K562 (cell line): ENCODE measurements at regions not wholly inside any gene's neighbourhood (a gene's known extent, or its start where the extent isn't known, plus 50 kb on each side); places are given as distances from the start of the nearest gene placed in this dataset.

Experiments
- ATAC-seq: fragments of 200-7000 bp; cut with Tn5 transposase; 3 replicates; pipeline ENCODE4 v1.9.1; 2020; ENCODE audit warnings: moderate library complexity
- BruUV-seq: library from RNA; stranded (reverse); fragments of 400-500 nt; replicated peaks from 2 replicates; lab custom pipeline; 2021; lab: Mats Ljungman, UMichigan
- CTCF ChIA-PET: fragments of 300-600 bp; formaldehyde crosslinking; extraction: SDS; loops from one replicate; lab custom pipeline; 2021; ENCODE audit warnings: low intra/inter-chr PET ratio; lab: Yijun Ruan, JAX
- POLR2A ChIA-PET: fragments of 300-600, 350-650 bp; sonication (Branson Sonifier 250); formaldehyde crosslinking; extraction: SDS; loops from one replicate; lab custom pipeline; 2021; ENCODE audit warnings: antibody characterized with exemption, inconsistent platforms; lab: Yijun Ruan, JAX
- DNase-seq, 4 experiments: peaks; one replicate each; pipeline versions ENCODE4 v3.0.0 to v3.0.0-alpha.2; 2011 to 2018; ENCODE audit warnings: low spot score in 3 of 4, mixed read lengths in 3 of 4; ENCODE audit errors: extremely low read depth in 1 of 4
- FAIRE-seq: peaks from 2 replicates; lab custom pipeline; 2011; peaks lifted over from hg19 to GRCh38; lab: Jason Lieb, UNC
- H2AFZ ChIP-seq: 2 replicates; pipeline ENCODE4 v1.6.0; 2011; ENCODE audit warnings: low read depth, low read length, control low read depth, inconsistent platforms
- H3K27ac ChIP-seq: fragments of 200-600 bp; 3 replicates; pipeline ENCODE4 v1.8.0; 2011; ENCODE audit warnings: low read depth, mild to moderate bottlenecking, control low read depth, inconsistent platforms, low read length, moderate library complexity, mixed read lengths; ENCODE audit errors: extremely low read depth
- H3K27me3 ChIP-seq, 2 experiments: fragments of 300-600 bp in 1 of 2; 2 replicates in 1 of 2; 3 replicates in 1 of 2; pipeline versions ENCODE4 v1.6.0 to v1.8.0; 2011; ENCODE audit warnings: inconsistent platforms in 2 of 2, low read length in 2 of 2, mild to moderate bottlenecking in 1 of 2, mixed read lengths in 1 of 2, moderate library complexity in 1 of 2; ENCODE audit not compliant: control insufficient read depth in 2 of 2, insufficient read depth in 2 of 2
- H3K36me3 ChIP-seq: fragments of 300-600 bp; 3 replicates; pipeline ENCODE4 v1.8.0; 2011; ENCODE audit warnings: mild to moderate bottlenecking, low read length, inconsistent platforms; ENCODE audit not compliant: control insufficient read depth, insufficient read depth
- H3K4me1 ChIP-seq, 2 experiments: fragments of 200-600 bp in 1 of 2; replicated peaks in 1 of 2; 2 replicates in 1 of 2; 3 replicates in 1 of 2; pipeline versions ENCODE4 v1.5.1 to v1.8.0; 2011; ENCODE audit warnings: inconsistent platforms in 2 of 2, low read length in 2 of 2, mild to moderate bottlenecking in 1 of 2, mixed read lengths in 1 of 2, moderate library complexity in 1 of 2; ENCODE audit not compliant: control insufficient read depth in 2 of 2, insufficient read depth in 2 of 2
- H3K4me2 ChIP-seq: 2 replicates; pipeline ENCODE4 v1.6.1; 2011; ENCODE audit warnings: low read length, control low read depth, inconsistent platforms, mixed read lengths; ENCODE audit not compliant: insufficient read depth
- H3K4me3 ChIP-seq: fragments of 200-600 bp; sonication (generic), shearing (Covaris generic); 2 replicates; pipeline ENCODE4 v1.5.1; 2016; ENCODE audit warnings: control low read depth, inconsistent platforms
- H3K79me2 ChIP-seq: fragments of 200-600 bp; 3 replicates; pipeline ENCODE4 v1.8.0; 2011; ENCODE audit warnings: low read length, inconsistent platforms; ENCODE audit not compliant: control insufficient read depth, insufficient read depth
- H3K9ac ChIP-seq, 2 experiments: 2 replicates each; pipeline versions ENCODE4 v1.6.0 to v1.6.1; 2011; ENCODE audit warnings: low read depth in 2 of 2, low read length in 2 of 2, control low read depth in 1 of 2, inconsistent platforms in 1 of 2, mild to moderate bottlenecking in 1 of 2, mixed read lengths in 1 of 2; ENCODE audit not compliant: insufficient read depth in 1 of 2
- H3K9me1 ChIP-seq: one replicate; pipeline ENCODE4 v1.6.0; 2011; ENCODE audit warnings: inconsistent platforms, mild to moderate bottlenecking, low read length, moderate library complexity; ENCODE audit not compliant: control insufficient read depth, insufficient read depth
- H3K9me3 ChIP-seq: replicated peaks from 2 replicates; pipeline ENCODE4 v1.5.1; 2011; ENCODE audit warnings: low read depth, low read length, inconsistent platforms; ENCODE audit not compliant: control insufficient read depth, insufficient read depth
- H4K20me1 ChIP-seq: replicated peaks from 2 replicates; pipeline ENCODE4 v1.6.1; 2011; ENCODE audit warnings: low read length, inconsistent platforms, mixed read lengths; ENCODE audit not compliant: control insufficient read depth, insufficient read depth
- FOSL1 ChIP-seq: fragments of 200-800 bp; sonication (Bioruptor generic); conservative IDR thresholded peaks from 2 replicates; pipeline ENCODE4 v1.6.1; 2016; ENCODE audit warnings: missing genetic modification characterization, missing compliant biosample characterization
- HIVEP1 ChIP-seq: fragments of 250-450 bp; sonication (Bioruptor Pico); IDR thresholded peaks from 2 replicates; pipeline ENCODE4 v1.4.0; 2020; ENCODE audit warnings: mild to moderate bottlenecking
- MTA2 ChIP-seq: fragments of 450-650 bp; IDR thresholded peaks from 2 replicates; pipeline ENCODE4 v1.6.1; 2016; ENCODE audit warnings: low read depth
- NFRKB ChIP-seq: fragments of 450-650 bp; IDR thresholded peaks from 2 replicates; pipeline ENCODE4 v1.6.1; 2016; ENCODE audit warnings: low read depth
- NR2C1 ChIP-seq, 2 experiments: fragments of 450-650 bp; IDR thresholded peaks; 2 replicates each; pipeline ENCODE4 v1.6.1; 2017; ENCODE audit warnings: mild to moderate bottlenecking in 2 of 2, antibody characterized with exemption in 1 of 2, inconsistent platforms in 1 of 2, missing compliant biosample characterization in 1 of 2, missing genetic modification characterization in 1 of 2
- POLR3G ChIP-seq: IDR thresholded peaks from 2 replicates; pipeline ENCODE4 v1.6.1; 2011; ENCODE audit not compliant: insufficient read length, insufficient replicate concordance; ENCODE audit errors: extremely low read depth
- RUNX1 ChIP-seq: sonication (generic); IDR thresholded peaks from 2 replicates; pipeline ENCODE4 v1.6.1; 2016; ENCODE audit warnings: antibody characterized with exemption, low read depth
- ZFP1 ChIP-seq: fragments of 450-650 bp; formaldehyde crosslinking; IDR thresholded peaks from 2 replicates; pipeline ENCODE4 v1.4.0; 2020; ENCODE audit warnings: mild to moderate bottlenecking, mixed read lengths
- ZFP36 ChIP-seq: fragments of 150-350 bp; IDR thresholded peaks from 2 replicates; pipeline ENCODE4 v1.6.1; 2018; ENCODE audit warnings: low read length, low read depth; ENCODE audit not compliant: partially characterized antibody
- ZNF436 ChIP-seq: fragments of 250-450, 450-650 bp; sonication (Bioruptor Pico); formaldehyde crosslinking; IDR thresholded peaks from 2 replicates; pipeline ENCODE4 v1.7.0; 2020; ENCODE audit warnings: mild to moderate bottlenecking
- WGBS: fragments of 100-300 bp; shearing (Covaris generic); methylation state at CpG from one replicate; pipeline ENCODE4 v1.1.6; 2016; ENCODE audit warnings: low coverage, mixed read lengths; ENCODE audit not compliant: insufficient coverage; ENCODE audit errors: missing lambda C conversion rate; 5-methylcytosine and 5-hydroxymethylcytosine counted together
- in situ Hi-C: fragments of 300-500 bp; cut with MboI; formaldehyde crosslinking; loops from 4 replicates; pipeline ENCODE4 v1.15.0; 2018; ENCODE audit warnings: inconsistent platforms, mixed read lengths
- intact Hi-C: fragments of 100-400 bp; cut with micrococcal nuclease; formaldehyde crosslinking; loops from 2 replicates; pipeline ENCODE4 v1.14.2; 2022
- TF ChIP-seq, protein P1 (sequence below), 2 experiments: fragments of 450-650 bp; conservative IDR thresholded peaks; 2 replicates each; pipeline ENCODE4 v1.6.1; 2017; ENCODE audit warnings: mild to moderate bottlenecking in 2 of 2, moderate library complexity in 2 of 2
- TF ChIP-seq, protein P2 (sequence below): fragments of 450-650 bp; IDR thresholded peaks from 2 replicates; pipeline ENCODE4 v1.6.1; 2017; ENCODE audit warnings: antibody characterized with exemption
- TF ChIP-seq, protein P3 (sequence below): fragments of 250-450 bp; sonication (Bioruptor Pico); IDR thresholded peaks from 2 replicates; pipeline ENCODE4 v1.5.1; 2021; ENCODE audit warnings: mild to moderate bottlenecking
- TF ChIP-seq, protein P4 (sequence below): fragments of 250-450 bp; sonication (Bioruptor Pico); IDR thresholded peaks from 2 replicates; pipeline ENCODE4 v1.5.0; 2020; ENCODE audit warnings: mild to moderate bottlenecking, borderline replicate concordance

DNA sequence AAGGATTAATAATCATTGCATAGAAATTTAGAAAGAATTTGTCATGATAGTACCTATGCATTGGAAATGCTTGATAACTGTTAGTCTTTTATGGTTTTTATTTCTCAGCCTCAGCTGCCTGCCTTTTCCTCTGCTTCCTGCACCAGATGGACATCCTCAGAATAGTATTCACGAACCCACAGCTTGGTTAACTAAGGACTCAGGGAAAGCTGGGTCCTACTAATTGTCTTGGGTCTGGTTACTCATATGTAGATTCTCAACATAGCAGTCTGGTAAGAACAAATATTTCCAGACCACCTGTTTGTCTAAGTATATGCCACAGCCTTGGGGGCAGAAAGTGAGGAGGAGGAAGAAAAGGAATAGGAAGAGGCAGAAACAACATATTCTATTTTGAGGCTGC lies 464.5 kb upstream of the SMARCA2 start:
- FAIRE-seq (no peak), DNase-seq (no peak), ATAC-seq (no peak)
- TF ChIP-seq NFRKB (no peak), FOSL1 (no peak), POLR3G (no peak), ZNF436 (CRISPR knock-in tag) (no peak), NR2C1 (IDR thresholded peaks at IDR 0.05) (no peak), NR2C1 (tag; IDR thresholded peaks at IDR 0.05) (no peak), ZFP36 (no peak), RUNX1 (no peak), HIVEP1 (CRISPR knock-in tag) (no peak), ZFP1 (CRISPR knock-in tag) (no peak), MTA2 (no peak)
- TF ChIP-seq, protein P1, sequence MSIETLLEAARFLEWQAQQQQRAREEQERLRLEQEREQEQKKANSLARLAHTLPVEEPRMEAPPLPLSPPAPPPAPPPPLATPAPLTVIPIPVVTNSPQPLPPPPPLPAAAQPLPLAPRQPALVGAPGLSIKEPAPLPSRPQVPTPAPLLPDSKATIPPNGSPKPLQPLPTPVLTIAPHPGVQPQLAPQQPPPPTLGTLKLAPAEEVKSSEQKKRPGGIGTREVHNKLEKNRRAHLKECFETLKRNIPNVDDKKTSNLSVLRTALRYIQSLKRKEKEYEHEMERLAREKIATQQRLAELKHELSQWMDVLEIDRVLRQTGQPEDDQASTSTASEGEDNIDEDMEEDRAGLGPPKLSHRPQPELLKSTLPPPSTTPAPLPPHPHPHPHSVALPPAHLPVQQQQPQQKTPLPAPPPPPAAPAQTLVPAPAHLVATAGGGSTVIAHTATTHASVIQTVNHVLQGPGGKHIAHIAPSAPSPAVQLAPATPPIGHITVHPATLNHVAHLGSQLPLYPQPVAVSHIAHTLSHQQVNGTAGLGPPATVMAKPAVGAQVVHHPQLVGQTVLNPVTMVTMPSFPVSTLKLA (conservative IDR thresholded peaks at IDR 0.05) = no peak
- TF ChIP-seq, protein P2, sequence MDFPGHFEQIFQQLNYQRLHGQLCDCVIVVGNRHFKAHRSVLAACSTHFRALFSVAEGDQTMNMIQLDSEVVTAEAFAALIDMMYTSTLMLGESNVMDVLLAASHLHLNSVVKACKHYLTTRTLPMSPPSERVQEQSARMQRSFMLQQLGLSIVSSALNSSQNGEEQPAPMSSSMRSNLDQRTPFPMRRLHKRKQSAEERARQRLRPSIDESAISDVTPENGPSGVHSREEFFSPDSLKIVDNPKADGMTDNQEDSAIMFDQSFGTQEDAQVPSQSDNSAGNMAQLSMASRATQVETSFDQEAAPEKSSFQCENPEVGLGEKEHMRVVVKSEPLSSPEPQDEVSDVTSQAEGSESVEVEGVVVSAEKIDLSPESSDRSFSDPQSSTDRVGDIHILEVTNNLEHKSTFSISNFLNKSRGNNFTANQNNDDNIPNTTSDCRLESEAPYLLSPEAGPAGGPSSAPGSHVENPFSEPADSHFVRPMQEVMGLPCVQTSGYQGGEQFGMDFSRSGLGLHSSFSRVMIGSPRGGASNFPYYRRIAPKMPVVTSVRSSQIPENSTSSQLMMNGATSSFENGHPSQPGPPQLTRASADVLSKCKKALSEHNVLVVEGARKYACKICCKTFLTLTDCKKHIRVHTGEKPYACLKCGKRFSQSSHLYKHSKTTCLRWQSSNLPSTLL = no peak
- TF ChIP-seq, protein P3, sequence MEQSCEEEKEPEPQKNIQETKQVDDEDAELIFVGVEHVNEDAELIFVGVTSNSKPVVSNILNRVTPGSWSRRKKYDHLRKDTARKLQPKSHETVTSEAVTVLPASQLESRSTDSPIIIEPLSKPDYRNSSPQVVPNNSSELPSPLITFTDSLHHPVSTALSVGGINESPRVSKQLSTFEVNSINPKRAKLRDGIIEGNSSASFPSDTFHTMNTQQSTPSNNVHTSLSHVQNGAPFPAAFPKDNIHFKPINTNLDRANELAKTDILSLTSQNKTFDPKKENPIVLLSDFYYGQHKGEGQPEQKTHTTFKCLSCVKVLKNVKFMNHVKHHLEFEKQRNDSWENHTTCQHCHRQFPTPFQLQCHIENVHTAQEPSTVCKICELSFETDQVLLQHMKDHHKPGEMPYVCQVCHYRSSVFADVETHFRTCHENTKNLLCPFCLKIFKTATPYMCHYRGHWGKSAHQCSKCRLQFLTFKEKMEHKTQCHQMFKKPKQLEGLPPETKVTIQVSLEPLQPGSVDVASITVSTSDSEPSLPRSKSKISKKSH = no peak
- TF ChIP-seq, protein P4, sequence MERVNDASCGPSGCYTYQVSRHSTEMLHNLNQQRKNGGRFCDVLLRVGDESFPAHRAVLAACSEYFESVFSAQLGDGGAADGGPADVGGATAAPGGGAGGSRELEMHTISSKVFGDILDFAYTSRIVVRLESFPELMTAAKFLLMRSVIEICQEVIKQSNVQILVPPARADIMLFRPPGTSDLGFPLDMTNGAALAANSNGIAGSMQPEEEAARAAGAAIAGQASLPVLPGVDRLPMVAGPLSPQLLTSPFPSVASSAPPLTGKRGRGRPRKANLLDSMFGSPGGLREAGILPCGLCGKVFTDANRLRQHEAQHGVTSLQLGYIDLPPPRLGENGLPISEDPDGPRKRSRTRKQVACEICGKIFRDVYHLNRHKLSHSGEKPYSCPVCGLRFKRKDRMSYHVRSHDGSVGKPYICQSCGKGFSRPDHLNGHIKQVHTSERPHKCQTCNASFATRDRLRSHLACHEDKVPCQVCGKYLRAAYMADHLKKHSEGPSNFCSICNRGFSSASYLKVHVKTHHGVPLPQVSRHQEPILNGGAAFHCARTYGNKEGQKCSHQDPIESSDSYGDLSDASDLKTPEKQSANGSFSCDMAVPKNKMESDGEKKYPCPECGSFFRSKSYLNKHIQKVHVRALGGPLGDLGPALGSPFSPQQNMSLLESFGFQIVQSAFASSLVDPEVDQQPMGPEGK (CRISPR knock-in tag) = no peak
- intact Hi-C loops (no loop called here), in situ Hi-C loops (no loop called here)
- H3K9me1 ChIP-seq = no peaks in the 10 kb centered on the region
- H4K20me1 ChIP-seq = no peaks in the 10 kb centered on the region
- H3K4me1 ChIP-seq = no peaks in the 10 kb centered on the region
- ChIA-PET CTCF (no interaction called here), POLR2A (no interaction called here)
- no peak overlapping the region for H3K4me2 ChIP-seq
- no peaks in the 10 kb centered on the region for H3K9me3 ChIP-seq
- no peaks in the 10 kb centered on the region for H3K27me3 ChIP-seq
- no peaks in the 10 kb centered on the region for H3K79me2 ChIP-seq
- BruUV-seq = no TSS peak
- no peak overlapping the region for H2AFZ ChIP-seq
- WGBS = 0% methylated on average over 1 of the region's 1 CpG
- H3K9ac ChIP-seq = no peak overlapping the region
- no peaks in the 10 kb centered on the region for H3K36me3 ChIP-seq
- no peak overlapping the region for H3K4me3 ChIP-seq
- no peak overlapping the region for H3K27ac ChIP-seq
